Panc1 (cell line): ENCODE measurements at regions not wholly inside any gene's neighbourhood (a gene's known extent, or its start where the extent isn't known, plus 50 kb on each side); places are given as distances from the start of the nearest gene placed in this dataset.

ENCODE experiments used
- ATAC-seq: fragments of 200-7000 bp; cut with Tn5 transposase; 2 replicates; pipeline ENCODE4 v1.9.1; 2020; ENCODE audit warnings: mild to moderate bottlenecking, moderate library complexity
- BruUV-seq: library from RNA; stranded (reverse); fragments of 400-500 nt; replicated peaks from 2 replicates; lab custom pipeline; 2021; lab: Mats Ljungman, UMichigan
- CTCF ChIA-PET: fragments of 300-600 bp; sonication (Branson Sonifier 250); formaldehyde crosslinking; loops from one replicate; lab custom pipeline; 2022; ENCODE audit warnings: antibody characterized with exemption; lab: Charles Lee
- POLR2A ChIA-PET: fragments of 300-600 bp; sonication (Branson Sonifier 250); formaldehyde crosslinking; loops from one replicate; lab custom pipeline; 2022; ENCODE audit warnings: antibody characterized with exemption; lab: Charles Lee
- DNase-seq: peaks from one replicate; pipeline ENCODE4 v3.0.0-alpha.2; 2010; ENCODE audit warnings: low read depth, low spot score
- H3K27ac ChIP-seq: 2 replicates; pipeline ENCODE4 v1.5.1; 2011; ENCODE audit warnings: mild to moderate bottlenecking, low read length, inconsistent platforms
- H3K27me3 ChIP-seq: fragments of 200-500 bp; sonication (Bioruptor generic); 2 replicates; pipeline ENCODE4 v1.6.0; 2014; ENCODE audit warnings: low read length, inconsistent platforms; ENCODE audit not compliant: control insufficient read depth, insufficient read depth
- H3K36me3 ChIP-seq: fragments of 200-500 bp; sonication (Bioruptor generic); 2 replicates; pipeline ENCODE4 v1.5.1; 2014; ENCODE audit warnings: inconsistent platforms, mild to moderate bottlenecking, low read length, moderate library complexity; ENCODE audit not compliant: control insufficient read depth, insufficient read depth
- H3K4me1 ChIP-seq: 2 replicates; pipeline ENCODE4 v1.5.1; 2011; ENCODE audit warnings: inconsistent platforms, mild to moderate bottlenecking, low read length, moderate library complexity; ENCODE audit not compliant: control insufficient read depth, insufficient read depth
- H3K4me3 ChIP-seq, 2 experiments: 2 replicates each; pipeline ENCODE4 v1.5.1; 2011 to 2012; ENCODE audit warnings: low read depth in 2 of 2, low read length in 2 of 2, mild to moderate bottlenecking in 2 of 2, inconsistent platforms in 1 of 2, moderate library complexity in 1 of 2
- H3K9me3 ChIP-seq: fragments of 200-500 bp; sonication (Bioruptor generic); 2 replicates; pipeline ENCODE4 v1.5.1; 2014; ENCODE audit warnings: low read depth, mild to moderate bottlenecking, inconsistent platforms, low read length, moderate library complexity; ENCODE audit not compliant: control insufficient read depth, insufficient read depth
- POLR2AphosphoS5 ChIP-seq: IDR thresholded peaks from 2 replicates; pipeline ENCODE4 v1.6.1; 2012; ENCODE audit warnings: mild to moderate bottlenecking, low read depth, low read length, moderate library complexity
- REST ChIP-seq, 2 experiments: IDR thresholded peaks; 2 replicates each; pipeline ENCODE4 v1.6.1; 2011 to 2012; ENCODE audit warnings: low read depth in 2 of 2, control low read depth in 1 of 2, low read length in 1 of 2, mild to moderate bottlenecking in 1 of 2, moderate library complexity in 1 of 2; ENCODE audit not compliant: insufficient read depth in 1 of 2
- SIN3A ChIP-seq: IDR thresholded peaks from 2 replicates; pipeline ENCODE4 v1.6.1; 2012; ENCODE audit warnings: low read depth, mild to moderate bottlenecking, low read length, moderate library complexity, borderline replicate concordance; ENCODE audit not compliant: insufficient read depth
- TCF7L2 ChIP-seq: IDR thresholded peaks from 2 replicates; pipeline ENCODE4 v1.6.1; 2011; ENCODE audit warnings: mild to moderate bottlenecking, low read depth, low read length, inconsistent platforms
- in situ Hi-C: cut with HindIII; loops from 2 replicates; pipeline ENCODE4 v1.10.0; 2016; ENCODE audit warnings: low sequenced_read_pairs, low pct_unique_long_range_greater_than_20kb
- intact Hi-C: fragments of 100-400 bp; cut with micrococcal nuclease; formaldehyde crosslinking; loops from one replicate; pipeline ENCODE4 v1.10.0; 2022; ENCODE audit not compliant: unreplicated experiment
- TF ChIP-seq, protein P1 (sequence below): fragments of 450-650 bp; IDR thresholded peaks from 2 replicates; pipeline ENCODE4 v1.5.1; 2017; ENCODE audit warnings: mild to moderate bottlenecking

GRCh38 chr17:5715478-5715877 is 131.2 kb upstream of the NLRP1 start:
- POLR2A ChIA-PET: no interaction called here
- no peak overlapping the region for H3K4me3 ChIP-seq
- DNase-seq: no peak

DNA sequence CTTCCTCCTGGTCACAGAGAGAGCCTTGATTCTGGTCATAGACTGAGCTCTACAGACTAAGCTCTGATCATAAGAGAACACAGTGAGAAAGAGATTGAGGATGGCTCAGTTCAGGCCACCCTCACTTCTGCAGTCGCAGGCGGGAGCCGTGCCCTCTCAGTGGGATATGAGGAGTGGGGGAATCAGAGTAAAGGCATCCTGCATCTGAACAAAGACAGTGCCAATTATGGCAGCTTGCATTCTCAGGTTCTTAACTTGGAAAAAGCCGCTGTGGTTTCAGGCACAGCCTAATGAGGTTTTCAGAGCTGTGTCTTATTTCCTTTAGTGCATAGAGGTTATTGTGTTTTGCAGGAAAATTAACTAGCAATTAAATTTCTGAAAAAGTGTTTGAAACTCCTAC is 134.4 kb upstream of the NLRP1 start:
- CTCF ChIA-PET: no interaction called here

More at GRCh38 chr17:5715478-5715877, 131.2 kb upstream of the NLRP1 start:
- Histone ChIP-seq H3K4me1 (no peaks in the 10 kb centered on the region), H3K36me3 (no peaks in the 10 kb centered on the region), H3K27me3 (no peaks in the 10 kb centered on the region), H3K9me3 (no peaks in the 10 kb centered on the region), H3K27ac (no peak overlapping the region)
- CTCF ChIA-PET: no interaction called here
- intact Hi-C loops: no loop called here
- in situ Hi-C loops: no loop called here
- no peak for ATAC-seq
- TF ChIP-seq REST (IDR thresholded peaks at IDR 0.05; ENCODE audit: insufficient read depth in 1 of 2, low read depth in 2 of 2, low read length in 1 of 2) (no peak), SIN3A (no peak), POLR2AphosphoS5 (no peak), TCF7L2 (no peak)
- TF ChIP-seq, protein P1, sequence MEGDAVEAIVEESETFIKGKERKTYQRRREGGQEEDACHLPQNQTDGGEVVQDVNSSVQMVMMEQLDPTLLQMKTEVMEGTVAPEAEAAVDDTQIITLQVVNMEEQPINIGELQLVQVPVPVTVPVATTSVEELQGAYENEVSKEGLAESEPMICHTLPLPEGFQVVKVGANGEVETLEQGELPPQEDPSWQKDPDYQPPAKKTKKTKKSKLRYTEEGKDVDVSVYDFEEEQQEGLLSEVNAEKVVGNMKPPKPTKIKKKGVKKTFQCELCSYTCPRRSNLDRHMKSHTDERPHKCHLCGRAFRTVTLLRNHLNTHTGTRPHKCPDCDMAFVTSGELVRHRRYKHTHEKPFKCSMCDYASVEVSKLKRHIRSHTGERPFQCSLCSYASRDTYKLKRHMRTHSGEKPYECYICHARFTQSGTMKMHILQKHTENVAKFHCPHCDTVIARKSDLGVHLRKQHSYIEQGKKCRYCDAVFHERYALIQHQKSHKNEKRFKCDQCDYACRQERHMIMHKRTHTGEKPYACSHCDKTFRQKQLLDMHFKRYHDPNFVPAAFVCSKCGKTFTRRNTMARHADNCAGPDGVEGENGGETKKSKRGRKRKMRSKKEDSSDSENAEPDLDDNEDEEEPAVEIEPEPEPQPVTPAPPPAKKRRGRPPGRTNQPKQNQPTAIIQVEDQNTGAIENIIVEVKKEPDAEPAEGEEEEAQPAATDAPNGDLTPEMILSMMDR: no peak
- no TSS peak for BruUV-seq

More for the DNA sequence above, 134.4 kb upstream of the NLRP1 start:
- Histone ChIP-seq H3K27ac (no peak overlapping the region), H3K9me3 (no peaks in the 10 kb centered on the region), H3K27me3 (no peaks in the 10 kb centered on the region), H3K4me1 (no peaks in the 10 kb centered on the region), H3K36me3 (no peaks in the 10 kb centered on the region), H3K4me3 (no peak overlapping the region)
- no peak for ATAC-seq
- in situ Hi-C loops (no loop called here), intact Hi-C loops (no loop called here)
- POLR2A ChIA-PET: no interaction called here
- no peak for DNase-seq
- no peak for TF ChIP-seq SIN3A
- no peak for TF ChIP-seq TCF7L2
- TF ChIP-seq POLR2AphosphoS5: no peak
- no peak for TF ChIP-seq REST (IDR thresholded peaks at IDR 0.05; ENCODE audit: insufficient read depth in 1 of 2, low read depth in 2 of 2, low read length in 1 of 2)
- TF ChIP-seq, protein P1: no peak
- no TSS peak for BruUV-seq
